Type B pancreatic cell (in vitro differentiated cells): ENCODE measurements at regions not wholly inside any gene's neighbourhood (a gene's known extent, or its start where the extent isn't known, plus 50 kb on each side); places are given as distances from the start of the nearest gene placed in this dataset.
A peak's percentile ranks its signal among the peaks of the same experiment; 100 is the strongest.

Experiments
- DNase-seq: peaks from one replicate; pipeline ENCODE4 v3.0.0; 2021; ENCODE audit warnings: mixed read lengths; ENCODE audit not compliant: unreplicated experiment; ENCODE audit errors: extremely low spot score
- H3K27ac Mint-ChIP-seq: 2 replicates; pipeline ENCODE4 v1.8.0; 2021; ENCODE audit warnings: mild to moderate bottlenecking, mixed read lengths
- H3K27me3 Mint-ChIP-seq: 2 replicates; pipeline ENCODE4 v1.8.0; 2021; ENCODE audit warnings: mixed read lengths
- H3K36me3 Mint-ChIP-seq: 2 replicates; pipeline ENCODE4 v1.8.0; 2021; ENCODE audit warnings: mixed read lengths
- H3K4me1 Mint-ChIP-seq: one replicate; pipeline ENCODE4 v1.8.0; 2021; ENCODE audit warnings: mixed read lengths; ENCODE audit not compliant: unreplicated experiment
- H3K4me3 Mint-ChIP-seq: 2 replicates; pipeline ENCODE4 v1.8.0; 2021; ENCODE audit warnings: mild to moderate bottlenecking, mixed read lengths
- H3K9me3 Mint-ChIP-seq: 2 replicates; pipeline ENCODE4 v1.8.0; 2021; ENCODE audit warnings: mixed read lengths
- TF ChIP-seq, protein P1 (sequence below): fragments of 200-600 bp; sonication (generic); conservative IDR thresholded peaks from 2 replicates; pipeline ENCODE4 v1.5.0; 2021; ENCODE audit warnings: antibody characterized with exemption, mild to moderate bottlenecking

DNA sequence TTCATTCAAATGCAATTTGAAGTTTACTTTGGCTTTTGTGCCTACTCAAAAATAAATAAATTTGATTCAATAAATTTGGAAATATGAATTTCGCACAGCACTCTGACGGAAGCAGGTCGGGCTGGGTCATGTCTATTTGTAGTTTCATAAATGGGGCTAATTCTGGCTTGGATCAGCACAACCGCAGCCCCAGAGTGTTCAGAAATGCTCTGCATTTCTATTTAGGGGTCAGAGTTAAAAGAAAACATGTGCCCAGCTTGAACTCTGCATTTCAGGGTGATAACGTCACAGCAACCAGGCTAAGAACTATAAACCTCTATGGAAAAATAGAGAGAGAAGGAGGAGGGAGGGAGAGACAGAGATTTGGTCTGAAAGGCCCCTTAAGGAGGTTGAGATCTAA lies 480.9 kb upstream of the NOX3 start:
- H3K27me3 Mint-ChIP-seq: no peaks in the 10 kb centered on the region
- H3K4me3 Mint-ChIP-seq: no peak overlapping the region
- peaks cover 26% of the 10 kb centered on the region for H3K4me1 Mint-ChIP-seq
- no peaks in the 10 kb centered on the region for H3K36me3 Mint-ChIP-seq
- peaks cover 9% of the 10 kb centered on the region for H3K9me3 Mint-ChIP-seq
- TF ChIP-seq, protein P1, sequence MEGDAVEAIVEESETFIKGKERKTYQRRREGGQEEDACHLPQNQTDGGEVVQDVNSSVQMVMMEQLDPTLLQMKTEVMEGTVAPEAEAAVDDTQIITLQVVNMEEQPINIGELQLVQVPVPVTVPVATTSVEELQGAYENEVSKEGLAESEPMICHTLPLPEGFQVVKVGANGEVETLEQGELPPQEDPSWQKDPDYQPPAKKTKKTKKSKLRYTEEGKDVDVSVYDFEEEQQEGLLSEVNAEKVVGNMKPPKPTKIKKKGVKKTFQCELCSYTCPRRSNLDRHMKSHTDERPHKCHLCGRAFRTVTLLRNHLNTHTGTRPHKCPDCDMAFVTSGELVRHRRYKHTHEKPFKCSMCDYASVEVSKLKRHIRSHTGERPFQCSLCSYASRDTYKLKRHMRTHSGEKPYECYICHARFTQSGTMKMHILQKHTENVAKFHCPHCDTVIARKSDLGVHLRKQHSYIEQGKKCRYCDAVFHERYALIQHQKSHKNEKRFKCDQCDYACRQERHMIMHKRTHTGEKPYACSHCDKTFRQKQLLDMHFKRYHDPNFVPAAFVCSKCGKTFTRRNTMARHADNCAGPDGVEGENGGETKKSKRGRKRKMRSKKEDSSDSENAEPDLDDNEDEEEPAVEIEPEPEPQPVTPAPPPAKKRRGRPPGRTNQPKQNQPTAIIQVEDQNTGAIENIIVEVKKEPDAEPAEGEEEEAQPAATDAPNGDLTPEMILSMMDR: no peak
- H3K27ac Mint-ChIP-seq: peak overlapping the region; percentile 29
- DNase-seq: no peak

DNA sequence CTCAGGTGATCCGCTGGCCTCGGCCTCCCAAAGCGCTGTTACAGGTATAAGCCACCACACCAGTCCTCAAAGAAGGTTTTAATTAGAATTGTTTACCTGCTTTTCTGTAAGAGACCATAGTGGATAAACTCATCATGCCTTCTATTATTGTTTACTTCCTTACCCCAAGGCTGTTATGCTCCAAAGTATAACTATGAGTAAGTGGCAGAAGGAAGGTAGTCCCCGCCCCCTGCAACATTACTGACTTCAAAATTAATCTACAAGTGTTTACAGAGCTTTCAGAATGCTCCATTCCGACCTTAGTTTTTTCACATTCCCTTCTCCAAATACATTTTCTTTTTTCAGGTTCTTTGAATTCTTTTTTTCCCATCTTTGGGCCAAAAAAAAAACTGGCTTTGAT lies 480.5 kb upstream of the NOX3 start:
- Mint-ChIP-seq H3K4me3 (no peak overlapping the region), H3K27me3 (no peaks in the 10 kb centered on the region), H3K4me1 (peaks cover 26% of the 10 kb centered on the region), H3K9me3 (peaks cover 5% of the 10 kb centered on the region), H3K27ac (peak overlapping the region; percentile 29), H3K36me3 (no peaks in the 10 kb centered on the region)
- TF ChIP-seq, protein P1: no peak
- no peak for DNase-seq

DNA sequence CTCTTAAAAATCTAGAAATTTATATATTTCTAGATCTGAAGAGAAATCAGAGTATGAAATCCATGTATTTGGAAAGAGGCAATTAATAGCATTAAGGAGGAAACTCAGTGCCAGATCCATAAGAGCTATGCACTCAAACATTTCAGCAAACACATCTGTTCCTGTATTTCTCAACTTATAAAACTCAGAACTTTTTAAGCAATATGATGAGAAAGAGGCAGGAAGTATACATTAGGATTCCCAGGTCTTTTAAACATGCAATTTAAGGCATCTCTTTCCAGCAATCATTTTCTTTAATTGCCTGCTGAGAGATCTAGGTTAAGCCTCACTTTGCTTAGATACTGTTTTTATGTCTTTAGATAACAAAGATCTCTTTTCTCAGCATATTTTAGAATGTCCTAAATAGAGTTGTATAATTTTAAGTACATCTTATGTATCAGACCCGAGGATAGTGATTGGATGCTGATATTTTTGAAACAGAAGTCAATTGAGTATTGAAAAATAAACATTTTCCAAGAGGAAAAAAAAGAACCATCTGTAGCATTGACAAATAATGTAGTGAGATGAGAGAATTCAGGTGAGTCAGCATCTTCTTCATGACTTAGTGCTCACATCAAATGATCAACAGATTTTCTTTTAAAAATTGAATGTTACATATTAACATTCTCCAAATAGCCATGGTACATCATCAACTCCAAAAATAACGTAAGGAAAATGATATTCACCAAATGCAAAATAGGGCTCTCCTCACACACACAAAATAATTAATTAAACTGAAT lies 461.4 kb upstream of the NOX3 start:
- no peaks in the 10 kb centered on the region for H3K9me3 Mint-ChIP-seq
- no peaks in the 10 kb centered on the region for H3K4me1 Mint-ChIP-seq
- DNase-seq: no peak
- H3K27me3 Mint-ChIP-seq: no peaks in the 10 kb centered on the region
- TF ChIP-seq, protein P1: no peak
- H3K36me3 Mint-ChIP-seq: no peaks in the 10 kb centered on the region
- no peak overlapping the region for H3K27ac Mint-ChIP-seq
- H3K4me3 Mint-ChIP-seq: no peak overlapping the region

DNA sequence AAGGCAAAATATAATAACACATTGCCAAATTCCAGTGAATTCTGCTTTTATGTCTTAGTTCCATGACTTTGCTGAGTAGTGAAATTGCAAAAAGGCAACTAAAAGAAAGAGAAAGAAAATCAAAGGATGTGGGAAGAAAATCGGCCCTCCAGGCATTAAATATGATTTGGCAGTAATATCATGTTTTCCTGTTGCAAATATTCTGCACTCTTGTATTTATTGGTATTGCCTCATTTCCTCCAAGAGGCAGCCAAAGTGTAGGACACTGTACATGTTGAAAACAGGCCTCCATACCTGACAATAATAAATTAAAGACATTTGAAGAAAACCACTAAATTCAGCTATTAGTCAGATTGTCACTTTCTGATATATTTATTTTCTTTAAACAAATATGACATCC lies 460.0 kb upstream of the NOX3 start:
- no peaks in the 10 kb centered on the region for H3K36me3 Mint-ChIP-seq
- no peak for DNase-seq
- no peaks in the 10 kb centered on the region for H3K27me3 Mint-ChIP-seq
- H3K4me3 Mint-ChIP-seq: no peak overlapping the region
- no peaks in the 10 kb centered on the region for H3K9me3 Mint-ChIP-seq
- H3K4me1 Mint-ChIP-seq: no peaks in the 10 kb centered on the region
- H3K27ac Mint-ChIP-seq: no peak overlapping the region
- TF ChIP-seq, protein P1: no peak

DNA sequence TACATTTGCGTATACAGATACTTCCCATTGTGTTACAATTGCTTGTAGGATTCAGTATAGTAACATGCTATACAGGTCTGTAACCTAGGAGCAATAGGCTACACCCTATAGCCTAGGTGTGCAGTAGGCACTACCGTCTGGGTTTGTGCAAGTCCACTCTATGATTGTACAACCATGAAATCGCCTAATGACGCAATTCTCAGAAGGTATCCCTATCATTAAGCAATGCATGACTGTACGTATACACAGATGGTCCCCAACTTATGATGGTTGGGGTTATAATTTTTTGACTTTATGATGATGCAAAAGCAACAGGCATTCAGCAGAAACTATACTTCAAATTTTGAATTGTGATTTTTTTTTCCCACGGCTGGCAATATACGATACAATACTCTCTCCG lies 458.2 kb upstream of the NOX3 start:
- Mint-ChIP-seq H3K36me3 (no peaks in the 10 kb centered on the region), H3K4me1 (no peaks in the 10 kb centered on the region), H3K27me3 (no peaks in the 10 kb centered on the region), H3K4me3 (no peak overlapping the region), H3K9me3 (no peaks in the 10 kb centered on the region), H3K27ac (no peak overlapping the region)
- TF ChIP-seq, protein P1: no peak
- no peak for DNase-seq
